Effector memory CD4-positive, alpha-beta T cell (primary cell): ENCODE measurements at regions not wholly inside any gene's neighbourhood (a gene's known extent, or its start where the extent isn't known, plus 50 kb on each side); places are given as distances from the start of the nearest gene placed in this dataset.

ENCODE experiments used
- DNase-seq, 3 donors: peaks; one replicate each; pipeline ENCODE4 v3.0.0-alpha.2; 2020
- H3K27ac ChIP-seq: 2 replicates; pipeline ENCODE4 v1.7.0; 2013; ENCODE audit warnings: mild to moderate bottlenecking, low read length, moderate library complexity; ENCODE audit not compliant: insufficient read depth, poor library complexity, severe bottlenecking
- H3K27me3 ChIP-seq: replicated peaks from 2 replicates; pipeline ENCODE4 v1.7.0; 2013; ENCODE audit warnings: mild to moderate bottlenecking, low read length; ENCODE audit not compliant: insufficient read depth, control insufficient read depth, poor library complexity, severe bottlenecking
- H3K36me3 ChIP-seq: 2 replicates; pipeline ENCODE4 v1.7.0; 2013; ENCODE audit warnings: mild to moderate bottlenecking, low read length, moderate library complexity; ENCODE audit not compliant: control insufficient read depth, insufficient read depth
- H3K4me1 ChIP-seq: 2 replicates; pipeline ENCODE4 v1.7.0; 2013; ENCODE audit warnings: low read length, mild to moderate bottlenecking; ENCODE audit not compliant: control insufficient read depth, insufficient read depth, poor library complexity, severe bottlenecking
- H3K4me3 ChIP-seq: 2 replicates; pipeline ENCODE4 v1.7.0; 2013; ENCODE audit warnings: low read length, low read depth, mild to moderate bottlenecking; ENCODE audit not compliant: insufficient read depth, poor library complexity, severe bottlenecking
- H3K9me3 ChIP-seq: 2 replicates; pipeline ENCODE4 v1.7.0; 2013; ENCODE audit warnings: mild to moderate bottlenecking, low read length, moderate library complexity; ENCODE audit not compliant: control insufficient read depth

DNA sequence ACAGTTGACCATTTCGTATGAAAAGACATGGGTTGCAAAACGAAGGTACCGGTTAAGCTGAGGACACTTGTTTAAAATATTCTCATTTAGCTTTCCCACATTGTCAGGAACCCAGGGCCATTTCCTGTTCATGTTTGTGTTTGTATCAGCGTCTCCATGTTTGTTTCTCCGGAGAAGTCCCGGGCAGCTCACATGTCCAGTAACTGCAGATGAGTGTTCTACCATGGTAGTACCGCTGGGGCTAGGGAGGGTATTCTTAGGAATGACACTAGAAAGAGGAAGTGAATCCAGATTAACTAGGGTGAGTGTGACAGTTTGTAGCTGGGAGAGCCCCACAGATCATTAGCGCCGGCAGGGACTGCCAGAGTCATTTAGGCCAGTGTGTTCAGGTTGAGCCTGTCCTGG is 50.0 kb upstream of the EVL start:
- Histone ChIP-seq H3K4me1 (no peaks in the 10 kb centered on the region), H3K9me3 (no peaks in the 10 kb centered on the region), H3K27ac (no peak overlapping the region), H3K27me3 (no peaks in the 10 kb centered on the region), H3K36me3 (no peaks in the 10 kb centered on the region), H3K4me3 (no peak overlapping the region)
- DNase-seq = no peak
